ENCODE measurements at regions not wholly inside any gene's neighbourhood (a gene's known extent, or its start where the extent isn't known, plus 50 kb on each side); places are given as distances from the start of the nearest gene placed in this dataset.

GRCh38 chr4:18961879-18962278 lies 940.3 kb upstream of the LCORL start:
- TF ChIP-seq ETV6 (conservative IDR thresholded peaks at IDR 0.05 in 1 of 2, IDR thresholded peaks at IDR 0.05 in 1 of 2; ENCODE audit: borderline replicate concordance in 1 of 2, low read depth in 1 of 2) (no peak), MTA3 (IDR thresholded peaks at IDR 0.05; ENCODE audit: borderline replicate concordance, low read length) (no peak)

Measured in GM12878 (cell line).